H7 (cell line): ENCODE measurements at regions not wholly inside any gene's neighbourhood (a gene's known extent, or its start where the extent isn't known, plus 50 kb on each side); places are given as distances from the start of the nearest gene placed in this dataset.
"Not testable (repeated sequence)": the region's sequence is repeated elsewhere in the genome, so short reads cannot be mapped to it uniquely, and the experiment has no call there.

Experiments used
- DNase-seq: peaks from one replicate; pipeline ENCODE4 v3.0.0; 2012
- H3K27me3 ChIP-seq: 2 replicates; pipeline ENCODE4 v1.6.0; 2011; ENCODE audit warnings: mild to moderate bottlenecking, low read length; ENCODE audit not compliant: control insufficient read depth, insufficient read depth
- H3K36me3 ChIP-seq: replicated peaks from 2 replicates; pipeline ENCODE4 v1.5.1; 2011; ENCODE audit warnings: low read length; ENCODE audit not compliant: control insufficient read depth, insufficient read depth
- H3K4me3 ChIP-seq: 2 replicates; pipeline ENCODE4 v1.5.1; 2011; ENCODE audit warnings: low read depth, mild to moderate bottlenecking, control low read depth, low read length, moderate library complexity; ENCODE audit not compliant: insufficient read depth

DNA sequence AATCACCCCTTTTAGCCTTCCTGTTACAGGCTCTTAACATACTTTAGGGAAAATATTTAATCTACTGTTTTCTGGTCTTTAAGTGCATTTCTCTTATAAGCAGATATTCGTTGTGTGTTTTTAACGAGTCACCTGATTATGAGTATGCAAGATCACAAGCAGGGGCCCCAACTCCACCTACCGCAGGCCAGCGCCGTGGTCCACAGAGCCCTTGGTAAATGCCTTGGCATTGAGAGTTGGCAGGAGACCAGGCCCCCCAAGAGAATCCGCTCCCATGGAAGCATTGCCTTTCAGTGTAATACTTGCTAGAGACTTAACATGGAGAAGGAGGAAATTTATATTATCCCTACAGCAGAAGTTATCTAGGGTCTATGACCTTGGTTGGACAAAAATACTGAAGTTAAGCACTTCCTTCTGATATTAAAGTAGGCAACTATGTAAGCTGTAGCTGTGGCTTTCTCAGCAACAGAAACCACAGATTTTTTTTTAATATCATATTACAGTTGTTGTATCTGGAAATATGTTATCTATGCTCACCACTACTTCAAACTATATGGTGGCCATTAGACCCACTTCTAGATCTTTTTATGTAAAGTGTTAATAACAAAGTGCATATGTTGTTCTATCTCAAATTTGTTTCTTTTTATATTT is 241.8 kb upstream of the MGAT5 start:
- Histone ChIP-seq H3K4me3 (no peak overlapping the region), H3K27me3 (no peaks in the 10 kb centered on the region), H3K36me3 (no peaks in the 10 kb centered on the region)
- no peak for DNase-seq

GRCh38 chr2:134014196-134014960 is 239.5 kb upstream of the MGAT5 start:
- Histone ChIP-seq H3K4me3 (no peak overlapping the region), H3K27me3 (no peaks in the 10 kb centered on the region), H3K36me3 (no peaks in the 10 kb centered on the region)
- DNase-seq: no peak

- Histone ChIP-seq H3K36me3 (no peaks in the 10 kb centered on the region), H3K4me3 (no peak overlapping the region), H3K27me3 (no peaks in the 10 kb centered on the region)
- DNase-seq: no peak
Measured at GRCh38 chr2:134019871-134020270, 234.0 kb upstream of the MGAT5 start.

DNA sequence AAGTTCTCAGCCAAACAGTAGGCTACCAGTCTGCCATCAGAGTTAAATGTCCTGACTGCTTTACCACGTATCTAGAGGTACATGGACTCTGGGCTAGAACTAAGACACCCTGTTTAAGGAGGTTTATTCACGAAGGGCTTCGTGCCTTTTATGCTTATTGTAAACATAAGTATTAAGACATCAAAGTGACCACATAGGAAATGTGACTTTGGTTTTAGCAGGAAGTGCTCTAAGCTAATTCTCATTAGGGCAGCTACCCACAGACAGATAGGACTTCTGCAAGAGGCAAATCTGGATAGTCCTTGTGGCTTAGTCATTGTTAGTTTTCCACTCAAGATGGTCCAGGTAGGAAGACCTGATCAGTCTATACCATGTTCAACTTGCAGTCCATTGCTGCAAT is 233.3 kb upstream of the MGAT5 start:
- H3K4me3 ChIP-seq: no peak overlapping the region
- no peaks in the 10 kb centered on the region for H3K27me3 ChIP-seq
- no peak for DNase-seq
- H3K36me3 ChIP-seq: no peaks in the 10 kb centered on the region

DNA sequence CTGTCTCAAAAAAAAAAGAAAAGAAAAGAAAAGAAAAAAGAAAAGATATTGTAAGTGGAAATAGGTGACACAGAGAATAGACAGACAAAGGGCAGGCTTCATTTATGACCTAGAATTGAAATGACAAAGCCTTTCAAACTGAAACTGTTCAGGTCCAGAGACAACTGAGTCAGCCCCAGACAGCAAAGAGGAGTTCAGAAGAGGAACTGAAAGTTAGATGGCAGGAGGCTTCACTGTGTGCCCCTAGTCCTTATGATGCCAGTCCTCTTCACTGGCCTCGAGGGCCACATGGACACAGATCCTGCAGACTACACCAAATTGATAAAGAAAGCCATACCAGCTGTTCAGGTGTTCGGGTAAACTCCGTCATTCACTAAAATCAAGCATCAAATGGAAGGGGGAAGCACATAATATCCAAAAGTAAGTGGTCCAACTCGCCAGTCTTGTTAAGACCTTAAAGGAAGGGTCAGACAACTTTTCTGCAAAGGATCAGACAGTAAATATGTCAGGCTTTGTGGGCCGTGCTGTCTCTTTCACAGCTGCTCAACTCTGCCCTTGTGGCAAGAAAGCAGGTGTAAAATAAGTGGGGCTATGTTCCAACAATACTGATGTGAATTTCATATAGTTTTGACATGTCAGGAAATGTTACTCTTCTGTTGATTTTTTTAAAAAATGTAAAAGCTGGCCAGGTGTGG is 231.9 kb upstream of the MGAT5 start:
- Histone ChIP-seq H3K4me3 (no peak overlapping the region), H3K27me3 (no peaks in the 10 kb centered on the region), H3K36me3 (no peaks in the 10 kb centered on the region)
- DNase-seq: no peak

GRCh38 chr2:134023854-134024253 is 230.0 kb upstream of the MGAT5 start:
- no peak for DNase-seq
- Histone ChIP-seq H3K27me3 (no peaks in the 10 kb centered on the region; the same call in 1 of the 2 replicates), H3K4me3 (no peak overlapping the region), H3K36me3 (no peaks in the 10 kb centered on the region)

GRCh38 chr2:134027980-134028379 is 225.9 kb upstream of the MGAT5 start:
- H3K4me3 ChIP-seq: peak overlapping the region; percentile 18; the same call in 1 of the 2 replicates
- H3K27me3 ChIP-seq: no peaks in the 10 kb centered on the region; the same call in 1 of the 2 replicates
- no peaks in the 10 kb centered on the region for H3K36me3 ChIP-seq
- DNase-seq: peak; percentile 58

- no peak for DNase-seq
- H3K4me3 ChIP-seq: no peak overlapping the region
- no peaks in the 10 kb centered on the region for H3K36me3 ChIP-seq
- no peaks in the 10 kb centered on the region; the same call in 1 of the 2 replicates for H3K27me3 ChIP-seq
Measured at GRCh38 chr2:134029418-134029817, 224.5 kb upstream of the MGAT5 start.

DNA sequence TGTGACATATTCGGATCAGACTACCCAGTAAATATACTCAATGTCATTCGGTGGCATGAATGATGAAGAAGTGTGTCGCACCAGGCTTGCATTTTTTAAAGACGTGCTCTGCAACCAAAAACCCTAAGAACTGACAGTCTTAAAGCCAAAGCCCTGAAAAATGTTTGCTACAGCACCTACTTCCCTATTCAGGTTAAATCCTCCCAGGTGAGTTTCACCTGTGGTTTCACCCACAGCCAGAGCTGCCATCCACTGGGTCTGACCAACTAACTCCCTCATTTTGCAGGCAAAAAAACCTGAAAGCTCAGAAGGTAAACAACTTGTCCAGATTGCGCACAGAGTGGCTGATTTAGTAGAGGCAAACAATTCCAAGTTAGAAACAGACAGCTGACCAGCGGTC is 222.3 kb upstream of the MGAT5 start:
- no peaks in the 10 kb centered on the region; the same call in 1 of the 2 replicates for H3K27me3 ChIP-seq
- no peaks in the 10 kb centered on the region for H3K36me3 ChIP-seq
- H3K4me3 ChIP-seq: no peak overlapping the region
- DNase-seq: no peak

DNA sequence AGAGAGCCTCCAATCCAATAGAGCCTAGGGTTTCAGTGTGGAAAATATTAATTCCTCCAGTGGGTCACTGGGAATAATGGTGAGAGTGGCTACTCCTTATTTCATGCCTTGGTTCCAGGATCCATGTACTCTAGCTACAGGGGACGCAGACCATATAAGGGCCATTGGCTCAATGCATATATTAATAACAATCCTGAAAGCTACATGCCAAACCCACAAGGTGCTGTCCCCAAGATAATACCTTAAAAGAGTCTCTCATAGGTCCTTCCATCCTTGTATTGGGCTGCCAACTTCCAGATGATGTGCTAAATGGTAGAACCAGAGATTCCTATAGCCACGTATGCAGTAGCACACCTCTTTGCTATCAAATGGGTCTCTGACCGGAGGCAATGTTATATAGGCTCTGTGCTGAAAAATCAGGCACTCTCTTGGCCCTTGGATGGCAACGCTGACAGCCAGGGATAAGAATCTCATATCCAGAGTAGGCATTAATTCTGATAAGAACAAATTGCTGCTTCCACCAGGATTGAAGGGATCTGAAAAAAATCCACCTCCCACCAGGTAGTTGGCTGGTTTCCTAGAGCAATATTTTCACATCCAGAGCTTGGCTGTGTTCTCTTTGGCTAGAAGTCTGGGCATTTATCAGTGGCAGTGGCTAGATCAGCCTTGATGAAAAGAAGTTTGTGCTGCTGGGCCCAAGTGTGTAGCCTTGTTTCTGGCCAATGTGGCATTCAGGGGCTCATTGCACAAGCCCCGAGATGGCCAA is 218.1 kb upstream of the MGAT5 start:
- no peak for DNase-seq
- no peaks in the 10 kb centered on the region for H3K27me3 ChIP-seq
- no peak overlapping the region for H3K4me3 ChIP-seq
- no peaks in the 10 kb centered on the region for H3K36me3 ChIP-seq

DNA sequence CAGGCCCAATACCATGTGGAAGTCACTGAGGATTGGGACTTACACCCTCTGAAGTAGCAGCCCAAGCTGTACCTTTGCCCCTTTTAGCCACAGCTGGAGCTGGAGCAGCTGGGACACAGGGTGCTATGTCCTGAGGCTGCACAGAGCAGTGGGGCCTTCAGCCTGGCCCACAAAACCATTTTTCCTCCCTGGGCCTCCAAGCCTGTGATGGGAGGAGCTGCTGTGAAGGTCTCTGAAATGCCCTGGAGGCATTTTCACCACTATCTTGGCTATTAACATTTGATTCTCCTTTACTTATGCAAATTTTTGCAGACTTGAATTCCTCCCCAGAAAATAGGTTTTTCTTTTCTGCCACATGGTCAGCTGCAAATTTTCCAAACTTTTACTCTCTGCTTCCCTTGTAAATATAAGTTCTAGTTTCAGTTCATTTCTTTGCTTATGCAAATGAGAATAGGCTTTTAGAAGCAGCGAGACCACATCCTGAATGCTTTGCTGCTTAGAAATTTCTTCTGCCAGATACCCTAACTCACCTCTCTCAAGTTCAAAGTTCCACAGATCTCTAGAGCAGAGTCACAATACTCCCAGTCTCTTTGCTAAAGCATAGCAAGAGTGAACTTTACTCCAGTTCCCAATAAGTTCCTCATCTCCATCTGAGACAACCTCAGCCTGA is 213.8 kb upstream of the MGAT5 start:
- no peaks in the 10 kb centered on the region for H3K27me3 ChIP-seq
- no peak overlapping the region for H3K4me3 ChIP-seq
- DNase-seq: no peak
- H3K36me3 ChIP-seq: no peaks in the 10 kb centered on the region

DNA sequence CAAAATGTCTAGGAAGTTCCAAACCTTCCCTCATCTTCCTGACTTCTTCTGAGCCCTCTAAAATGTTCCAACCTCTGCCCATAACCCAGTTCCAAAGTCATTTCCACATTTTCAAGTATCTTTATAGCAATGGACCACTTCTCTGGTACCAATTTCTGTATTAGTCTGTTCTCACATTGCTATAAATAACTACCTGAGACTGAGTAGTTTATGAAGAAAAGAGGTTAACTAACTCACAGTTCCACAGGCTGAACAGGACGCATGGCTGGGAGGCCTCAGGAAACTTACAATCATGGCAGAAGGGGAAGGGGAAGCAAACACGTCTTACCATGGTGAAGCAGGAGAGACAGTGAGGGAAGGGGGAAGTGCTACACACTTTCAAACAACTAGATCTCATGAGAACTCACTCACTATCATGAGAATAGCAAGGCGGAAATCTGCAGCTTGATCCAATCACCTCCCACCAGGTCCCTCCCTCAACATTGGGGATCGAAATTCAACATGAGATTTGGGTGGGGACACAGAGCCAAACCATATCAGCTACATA is 213.2 kb upstream of the MGAT5 start:
- DNase-seq, H3K4me3 ChIP-seq, H3K36me3 ChIP-seq, H3K27me3 ChIP-seq: not testable (repeated sequence)

GRCh38 chr2:134041877-134042276 is 212.0 kb upstream of the MGAT5 start:
- Histone ChIP-seq H3K36me3 (no peaks in the 10 kb centered on the region), H3K27me3 (no peaks in the 10 kb centered on the region), H3K4me3 (no peak overlapping the region)
- DNase-seq: no peak

DNA sequence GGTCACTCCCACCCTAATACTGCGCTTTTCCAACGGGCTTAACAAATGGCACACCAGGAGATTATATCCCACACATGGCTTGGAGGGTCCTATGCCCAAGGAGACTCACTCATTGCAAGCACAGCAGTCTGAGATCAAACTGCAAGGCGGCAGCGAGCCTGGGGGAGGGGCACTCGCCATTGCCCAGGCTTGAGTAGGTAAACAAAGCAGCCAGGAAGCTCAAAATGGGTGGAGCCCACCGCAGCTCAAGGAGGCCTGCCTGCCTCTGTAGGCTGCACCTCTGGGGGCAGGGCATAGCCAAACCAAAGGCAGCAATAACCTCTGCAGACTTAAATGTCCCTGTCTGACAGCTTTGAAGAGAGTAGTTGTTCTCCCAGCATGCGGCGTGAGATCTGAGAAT is 210.8 kb upstream of the MGAT5 start:
- H3K4me3 ChIP-seq, DNase-seq, H3K27me3 ChIP-seq, H3K36me3 ChIP-seq: not testable (repeated sequence)
